Endothelial cell of umbilical vein (primary cell): ENCODE measurements at regions not wholly inside any gene's neighbourhood (a gene's known extent, or its start where the extent isn't known, plus 50 kb on each side); places are given as distances from the start of the nearest gene placed in this dataset.

Experiments used
- EZH2 ChIP-seq: IDR thresholded peaks from 2 replicates; pipeline ENCODE4 v1.6.1; 2012; ENCODE audit warnings: borderline replicate concordance, low read depth, mild to moderate bottlenecking, moderate library complexity, low read length, inconsistent platforms; ENCODE audit not compliant: severe bottlenecking
- MAX ChIP-seq: IDR thresholded peaks from 2 replicates; pipeline ENCODE4 v1.6.1; 2011; ENCODE audit not compliant: insufficient read depth, insufficient read length
- TF ChIP-seq, protein P1 (sequence below), 2 donors: IDR thresholded peaks; 1 replicate in 1 of 2; 2 replicates in 1 of 2; pipeline ENCODE4 v1.5.1; 2011; ENCODE audit warnings: low read length in 2 of 2, mild to moderate bottlenecking in 2 of 2, moderate library complexity in 2 of 2, control low read depth in 1 of 2, inconsistent platforms in 1 of 2, low read depth in 1 of 2; ENCODE audit not compliant: insufficient read depth in 1 of 2; ENCODE audit errors: extremely low read depth in 1 of 2

DNA sequence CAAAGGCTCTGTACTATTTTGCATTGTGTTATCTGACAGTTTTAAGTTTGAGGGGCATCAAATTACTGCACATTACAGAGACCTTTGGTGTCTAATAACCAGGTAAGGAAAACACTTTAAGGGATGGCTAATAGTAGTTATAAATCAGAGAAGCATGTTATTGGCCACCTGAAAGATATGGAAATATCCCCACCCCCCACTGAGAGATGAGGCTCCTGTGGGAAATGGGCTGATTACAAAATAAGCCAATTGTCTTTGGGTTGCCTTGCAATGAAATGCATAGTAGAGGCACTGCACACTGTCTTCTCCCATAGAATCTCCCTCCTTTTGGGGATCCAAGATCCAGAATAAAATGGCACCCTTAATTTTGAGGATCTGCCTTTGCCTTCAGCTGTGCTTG, 91.0 kb downstream of the IGLL5 start:
- TF ChIP-seq EZH2 (no peak), MAX (no peak)
- TF ChIP-seq, protein P1, sequence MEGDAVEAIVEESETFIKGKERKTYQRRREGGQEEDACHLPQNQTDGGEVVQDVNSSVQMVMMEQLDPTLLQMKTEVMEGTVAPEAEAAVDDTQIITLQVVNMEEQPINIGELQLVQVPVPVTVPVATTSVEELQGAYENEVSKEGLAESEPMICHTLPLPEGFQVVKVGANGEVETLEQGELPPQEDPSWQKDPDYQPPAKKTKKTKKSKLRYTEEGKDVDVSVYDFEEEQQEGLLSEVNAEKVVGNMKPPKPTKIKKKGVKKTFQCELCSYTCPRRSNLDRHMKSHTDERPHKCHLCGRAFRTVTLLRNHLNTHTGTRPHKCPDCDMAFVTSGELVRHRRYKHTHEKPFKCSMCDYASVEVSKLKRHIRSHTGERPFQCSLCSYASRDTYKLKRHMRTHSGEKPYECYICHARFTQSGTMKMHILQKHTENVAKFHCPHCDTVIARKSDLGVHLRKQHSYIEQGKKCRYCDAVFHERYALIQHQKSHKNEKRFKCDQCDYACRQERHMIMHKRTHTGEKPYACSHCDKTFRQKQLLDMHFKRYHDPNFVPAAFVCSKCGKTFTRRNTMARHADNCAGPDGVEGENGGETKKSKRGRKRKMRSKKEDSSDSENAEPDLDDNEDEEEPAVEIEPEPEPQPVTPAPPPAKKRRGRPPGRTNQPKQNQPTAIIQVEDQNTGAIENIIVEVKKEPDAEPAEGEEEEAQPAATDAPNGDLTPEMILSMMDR (IDR thresholded peaks at IDR 0.05; ENCODE audit: extremely low read depth in 1 of 2, insufficient read depth in 1 of 2, low read depth in 1 of 2, low read length in 2 of 2): no peak
